Muscle of leg (tissue), 3 donors: ENCODE measurements at regions not wholly inside any gene's neighbourhood (a gene's known extent, or its start where the extent isn't known, plus 50 kb on each side); places are given as distances from the start of the nearest gene placed in this dataset.

Source experiments
- DNase-seq: peaks from one replicate; pipeline ENCODE4 v3.0.0; 2013
- H3K27ac ChIP-seq: one replicate; pipeline ENCODE4 v1.5.1; 2013; ENCODE audit warnings: mild to moderate bottlenecking, low read length, control low read depth
- H3K27me3 ChIP-seq: one replicate; pipeline ENCODE4 v1.6.1; 2013; ENCODE audit warnings: low read length; ENCODE audit not compliant: control insufficient read depth, insufficient read depth
- H3K36me3 ChIP-seq: one replicate; pipeline ENCODE4 v1.6.1; 2013; ENCODE audit warnings: low read length; ENCODE audit not compliant: control insufficient read depth, insufficient read depth
- H3K4me1 ChIP-seq: one replicate; pipeline ENCODE4 v1.6.1; 2013; ENCODE audit warnings: low read length; ENCODE audit not compliant: control insufficient read depth, insufficient read depth
- H3K4me3 ChIP-seq: one replicate; pipeline ENCODE4 v1.5.1; 2013; ENCODE audit warnings: low read length, control low read depth
- H3K9me3 ChIP-seq: replicated peaks from 2 replicates; pipeline ENCODE4 v1.6.1; 2013; ENCODE audit warnings: low read depth, low read length; ENCODE audit not compliant: control insufficient read depth
- WGBS: methylation state at CpG from one replicate; pipeline ENCODE4 v1.1.5; 2013; ENCODE audit warnings: missing lambda C conversion rate; ENCODE audit not compliant: insufficient coverage; 5-methylcytosine and 5-hydroxymethylcytosine counted together

GRCh38 chr6:165854061-165854862, 191.2 kb upstream of the PDE10A start:
- 6% methylated on average over 66 of the region's 67 CpGs for WGBS

GRCh38 chr6:165852676-165853075, 189.6 kb upstream of the PDE10A start:
- WGBS: 77% methylated on average over 7 of the region's 10 CpGs
- no peak for DNase-seq
- H3K4me3 ChIP-seq: no peak overlapping the region
- H3K36me3 ChIP-seq: no peaks in the 10 kb centered on the region
- peaks cover 7% of the 10 kb centered on the region for H3K4me1 ChIP-seq
- H3K9me3 ChIP-seq: no peaks in the 10 kb centered on the region
- peaks cover 44% of the 10 kb centered on the region for H3K27me3 ChIP-seq
- H3K27ac ChIP-seq: no peak overlapping the region

More at GRCh38 chr6:165854061-165854862, 191.2 kb upstream of the PDE10A start:
- no peak overlapping the region for H3K4me3 ChIP-seq
- H3K27me3 ChIP-seq: peaks cover 44% of the 10 kb centered on the region
- no peaks in the 10 kb centered on the region for H3K9me3 ChIP-seq
- H3K36me3 ChIP-seq: no peaks in the 10 kb centered on the region
- no peak for DNase-seq
- H3K4me1 ChIP-seq: peaks cover 7% of the 10 kb centered on the region
- H3K27ac ChIP-seq: no peak overlapping the region

GRCh38 chr6:165850434-165851019, 187.5 kb upstream of the PDE10A start:
- Histone ChIP-seq H3K4me1 (peaks cover 15% of the 10 kb centered on the region), H3K36me3 (no peaks in the 10 kb centered on the region), H3K27ac (no peak overlapping the region), H3K27me3 (peaks cover 43% of the 10 kb centered on the region), H3K9me3 (no peaks in the 10 kb centered on the region), H3K4me3 (no peak overlapping the region)
- no CpG with 5 or more reads among the region's 9 CpGs for WGBS
- peak; percentile 78 for DNase-seq

- H3K36me3 ChIP-seq: no peaks in the 10 kb centered on the region
- 34% methylated on average over 17 of the region's 27 CpGs for WGBS
- no peaks in the 10 kb centered on the region for H3K9me3 ChIP-seq
- peak; percentile 56 for DNase-seq
- H3K27me3 ChIP-seq: peaks cover 36% of the 10 kb centered on the region
- no peak overlapping the region for H3K4me3 ChIP-seq
- H3K4me1 ChIP-seq: peaks cover 15% of the 10 kb centered on the region
- H3K27ac ChIP-seq: no peak overlapping the region
These were observed 186.7 kb upstream of the PDE10A start for GRCh38 chr6:165849534-165850430.

GRCh38 chr6:165848086-165848426, 185.0 kb upstream of the PDE10A start:
- WGBS: 84% methylated on average over 6 of the region's 11 CpGs
- H3K4me1 ChIP-seq: peaks cover 10% of the 10 kb centered on the region
- no peaks in the 10 kb centered on the region for H3K9me3 ChIP-seq
- H3K4me3 ChIP-seq: no peak overlapping the region
- H3K36me3 ChIP-seq: no peaks in the 10 kb centered on the region
- H3K27me3 ChIP-seq: peaks cover 33% of the 10 kb centered on the region
- H3K27ac ChIP-seq: no peak overlapping the region
- no peak for DNase-seq

GRCh38 chr6:165847407-165848085, 184.5 kb upstream of the PDE10A start:
- Histone ChIP-seq H3K9me3 (no peaks in the 10 kb centered on the region), H3K4me3 (no peak overlapping the region), H3K27ac (no peak overlapping the region), H3K4me1 (peaks cover 10% of the 10 kb centered on the region), H3K36me3 (no peaks in the 10 kb centered on the region), H3K27me3 (peaks cover 28% of the 10 kb centered on the region)
- WGBS: 60% methylated on average over 10 of the region's 14 CpGs
- no peak for DNase-seq

DNA sequence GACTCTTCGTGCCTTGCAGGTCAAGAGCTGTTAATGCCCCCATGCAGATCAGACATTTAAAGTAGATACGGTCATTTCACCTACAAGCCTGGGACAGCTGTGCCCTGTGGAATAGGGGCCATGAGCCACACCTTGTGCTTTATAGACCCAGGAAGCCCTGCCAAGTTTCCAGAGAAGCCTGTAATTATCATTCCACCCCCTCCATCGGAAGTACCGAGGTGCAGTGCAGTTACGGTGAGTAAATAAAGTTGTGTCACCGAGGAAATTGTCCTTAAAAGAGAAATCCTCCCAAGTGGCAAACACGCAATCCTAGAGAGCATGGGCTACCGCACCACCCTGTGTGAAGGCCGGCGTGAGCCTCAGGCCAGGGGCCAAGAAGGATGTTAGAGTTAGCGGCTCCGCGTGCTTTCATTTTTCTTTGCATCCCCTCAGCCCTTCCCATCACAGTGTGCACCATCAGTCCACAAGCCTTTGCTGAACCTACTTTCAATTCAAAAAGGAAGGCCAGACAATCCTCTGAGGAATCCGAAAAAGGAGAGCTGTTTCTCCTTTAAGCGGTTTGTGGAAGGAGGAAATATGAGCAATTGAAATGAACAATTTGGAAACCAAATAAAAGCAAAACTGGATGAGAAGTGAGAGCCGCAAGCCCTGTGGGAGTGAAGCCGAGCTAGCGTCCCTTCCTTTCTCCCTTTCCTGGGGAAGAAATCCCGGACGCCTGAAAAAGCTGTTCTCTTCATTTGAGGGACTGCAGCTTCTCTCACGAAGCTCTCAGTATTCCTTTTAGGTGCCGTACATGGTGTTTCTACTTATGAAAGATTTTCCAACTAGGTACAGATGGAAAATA, 183.3 kb upstream of the PDE10A start:
- Histone ChIP-seq H3K27me3 (peaks cover 26% of the 10 kb centered on the region), H3K4me1 (peaks cover 10% of the 10 kb centered on the region), H3K4me3 (peak overlapping the region; percentile 11), H3K27ac (no peak overlapping the region), H3K36me3 (no peaks in the 10 kb centered on the region), H3K9me3 (no peaks in the 10 kb centered on the region)
- DNase-seq: peak; percentile 73
- WGBS: 35% methylated on average over 5 of the region's 22 CpGs

DNA sequence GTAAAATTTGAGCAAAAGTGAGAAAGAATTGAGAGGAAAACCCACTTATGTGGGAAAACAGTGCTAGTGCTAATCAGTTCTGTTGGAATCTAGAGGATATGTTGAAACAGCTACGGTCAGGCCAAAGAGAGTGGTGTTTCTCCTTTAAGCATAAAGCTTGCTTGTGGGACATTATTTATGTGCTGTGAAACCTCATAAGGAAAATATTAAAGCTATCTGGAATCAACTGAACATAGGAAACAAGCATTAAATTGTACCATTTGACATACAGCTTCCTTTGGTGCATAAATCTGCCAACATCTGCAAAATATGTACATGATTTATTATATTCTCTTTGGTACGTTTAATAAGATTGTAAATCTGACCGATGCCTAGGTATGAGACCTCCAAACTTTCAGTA, 182.5 kb upstream of the PDE10A start:
- Histone ChIP-seq H3K27me3 (peaks cover 26% of the 10 kb centered on the region), H3K4me1 (peaks cover 10% of the 10 kb centered on the region), H3K9me3 (no peaks in the 10 kb centered on the region), H3K4me3 (no peak overlapping the region), H3K36me3 (no peaks in the 10 kb centered on the region), H3K27ac (no peak overlapping the region)
- DNase-seq: peak; percentile 81
- WGBS: no CpG with 5 or more reads among the region's 3 CpGs

GRCh38 chr6:165844801-165845364, 181.8 kb upstream of the PDE10A start:
- no peak for DNase-seq
- WGBS: no CpG with 5 or more reads among the region's 4 CpGs
- H3K27me3 ChIP-seq: peaks cover 23% of the 10 kb centered on the region
- peaks cover 8% of the 10 kb centered on the region for H3K4me1 ChIP-seq
- no peak overlapping the region for H3K4me3 ChIP-seq
- no peaks in the 10 kb centered on the region for H3K9me3 ChIP-seq
- no peak overlapping the region for H3K27ac ChIP-seq
- no peaks in the 10 kb centered on the region for H3K36me3 ChIP-seq
